ENCODE measurements at regions not wholly inside any gene's neighbourhood (a gene's known extent, or its start where the extent isn't known, plus 50 kb on each side); places are given as distances from the start of the nearest gene placed in this dataset.

- TF ChIP-seq CHD7 (IDR thresholded peaks at IDR 0.05; ENCODE audit: insufficient replicate concordance, low read length) (no peak), KDM5A (IDR thresholded peaks at IDR 0.05; ENCODE audit: low read length) (no peak), SP2 (IDR thresholded peaks at IDR 0.05; ENCODE audit: low read length) (no peak)
Observed at GRCh38 chr11:80194625-80195024, 753.8 kb upstream of the TENM4 start (continued).

Measured in H1 (cell line).